ENCODE measurements at regions not wholly inside any gene's neighbourhood (a gene's known extent, or its start where the extent isn't known, plus 50 kb on each side); places are given as distances from the start of the nearest gene placed in this dataset.
A peak's percentile ranks its signal among the peaks of the same experiment; 100 is the strongest.

DNA sequence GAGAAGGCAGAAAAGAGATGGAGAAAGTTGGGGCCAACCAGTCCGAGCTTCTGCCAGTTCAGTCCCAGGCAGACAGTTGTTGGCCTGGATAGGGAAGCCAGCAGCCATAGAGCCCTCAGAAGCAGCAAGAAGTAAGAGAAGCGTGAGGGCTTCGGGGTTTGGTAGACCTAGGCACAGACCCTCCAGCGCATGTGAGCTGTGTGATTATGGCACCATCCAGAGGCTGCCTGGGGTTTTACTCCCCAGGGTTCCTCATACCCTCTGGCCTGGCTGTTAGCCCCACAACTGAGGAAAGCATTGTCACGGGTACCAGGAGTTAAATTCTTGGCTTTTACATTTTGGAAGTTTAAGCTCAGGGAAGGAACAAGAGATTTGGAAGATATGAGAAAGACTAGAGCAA is 93.7 kb upstream of the RAB6C start:
- DNase-seq (ENCODE audit: low read depth in 2 of 2): no peak

DNA sequence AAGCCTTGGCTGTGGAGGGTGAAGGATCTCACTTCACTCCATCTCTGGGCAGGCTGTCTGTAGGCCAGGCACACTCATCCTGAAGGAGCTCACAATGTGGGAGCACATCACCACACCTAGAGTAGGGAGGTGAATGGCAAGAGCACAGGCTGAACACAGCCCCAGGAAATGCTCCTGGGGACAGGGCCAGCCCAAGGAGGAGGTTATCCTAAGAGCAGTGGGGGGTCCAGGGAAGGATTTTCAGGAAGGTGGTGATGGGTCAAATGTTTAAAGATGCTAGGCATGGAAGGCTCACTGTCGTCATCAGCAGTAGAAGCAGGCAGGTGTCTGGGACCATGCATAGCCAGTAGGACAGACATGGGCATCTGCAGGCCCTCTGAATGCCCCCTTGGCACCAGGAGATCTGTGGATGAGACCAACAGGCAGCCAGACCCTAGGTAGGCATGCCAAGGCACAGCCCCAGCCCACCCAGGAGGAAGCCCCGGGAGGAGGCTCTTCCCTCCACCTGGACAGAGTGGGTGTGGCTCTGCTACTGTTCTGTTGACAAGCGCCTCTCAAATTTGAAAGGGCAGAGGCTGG is 91.7 kb upstream of the RAB6C start:
- DNase-seq (ENCODE audit: low read depth in 2 of 2): no peak

DNA sequence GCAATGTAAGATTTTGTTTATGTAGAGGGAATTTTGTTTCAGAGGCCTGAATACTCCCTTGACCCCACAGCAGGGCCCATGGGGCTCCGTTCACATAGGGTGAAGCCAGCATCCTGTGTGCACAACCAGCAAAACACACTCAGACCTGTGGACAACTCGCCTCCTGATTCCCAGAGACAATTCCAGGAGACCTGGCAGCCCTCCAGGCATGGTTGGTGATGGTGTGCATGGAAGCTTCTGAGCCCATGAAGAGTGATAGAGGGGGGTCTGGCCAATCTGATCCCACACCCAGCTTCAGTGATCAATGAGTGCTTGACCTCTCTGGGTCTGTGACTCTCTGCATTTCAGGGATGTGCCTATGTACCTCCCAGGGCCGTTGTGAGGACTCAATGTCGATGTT is 91.0 kb upstream of the RAB6C start:
- no peak for DNase-seq (ENCODE audit: low read depth in 2 of 2)

DNA sequence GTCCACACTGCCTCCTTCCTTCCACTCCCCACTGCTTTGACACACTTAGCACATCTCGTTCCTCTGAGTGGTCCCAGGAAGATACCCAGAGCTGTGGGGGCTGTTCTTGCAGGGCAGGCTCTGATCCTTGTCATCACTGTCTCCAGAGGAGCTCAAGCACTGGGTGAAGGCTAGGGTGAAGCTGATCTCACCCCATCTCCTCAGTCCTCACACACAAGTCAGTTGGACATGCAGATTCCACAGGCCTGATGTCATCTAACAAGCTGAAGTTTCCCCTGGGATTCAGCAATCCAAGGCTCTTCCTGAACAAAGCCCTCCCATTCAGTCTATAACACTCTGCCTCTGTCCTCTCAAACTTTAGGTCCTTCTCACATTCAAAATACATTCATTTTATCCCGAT is 90.6 kb upstream of the RAB6C start:
- peak; percentile 13 to 15 for DNase-seq (ENCODE audit: low read depth in 2 of 2)

DNA sequence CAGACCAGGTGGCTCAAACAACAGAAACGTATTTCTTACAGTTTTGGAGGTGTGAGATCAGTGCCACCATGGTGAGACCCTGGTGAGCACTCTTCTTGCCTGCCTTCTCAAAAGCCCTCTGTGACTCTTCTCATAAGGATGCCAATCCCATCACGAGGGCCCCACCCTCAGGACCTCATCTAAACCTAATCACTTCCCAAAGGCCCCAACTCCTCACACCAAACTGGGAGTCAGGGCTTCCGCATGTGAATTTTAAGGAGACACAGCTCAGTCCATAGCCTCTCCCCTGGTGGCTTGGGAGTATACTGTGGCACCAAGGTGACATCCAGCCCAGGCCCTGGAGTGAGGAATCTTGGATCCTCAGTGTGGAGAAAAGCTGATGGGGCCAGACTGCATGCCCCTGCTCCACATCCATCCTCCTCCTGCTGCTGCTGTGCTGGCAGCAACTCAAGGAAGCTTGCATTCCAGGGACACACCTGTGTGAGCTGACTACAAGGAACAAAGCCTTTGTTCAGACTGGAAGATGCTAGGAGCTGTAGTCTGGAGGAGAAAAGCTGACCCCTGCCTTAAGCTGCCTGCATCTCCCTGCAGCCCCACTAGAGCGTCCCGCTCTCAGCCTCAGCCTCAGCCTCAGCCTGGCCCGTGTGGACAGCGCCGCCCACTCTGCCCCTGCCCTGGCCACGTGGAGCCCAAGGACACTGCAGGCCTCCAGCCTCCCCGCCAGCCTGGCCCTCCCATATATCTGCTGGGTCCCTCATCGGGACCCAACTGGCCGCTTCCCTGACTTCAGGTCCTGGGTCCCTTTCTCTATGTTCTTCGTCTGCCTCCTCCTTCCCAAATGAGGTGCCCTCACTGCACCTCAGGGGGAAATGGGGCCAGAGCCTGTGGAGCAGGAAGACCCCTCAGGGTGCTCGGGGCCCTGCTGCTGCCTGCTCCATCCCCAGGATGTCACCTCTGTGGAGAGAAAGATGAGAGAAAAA is 87.8 kb upstream of the RAB6C start:
- no peak for DNase-seq (ENCODE audit: low read depth in 2 of 2)

DNA sequence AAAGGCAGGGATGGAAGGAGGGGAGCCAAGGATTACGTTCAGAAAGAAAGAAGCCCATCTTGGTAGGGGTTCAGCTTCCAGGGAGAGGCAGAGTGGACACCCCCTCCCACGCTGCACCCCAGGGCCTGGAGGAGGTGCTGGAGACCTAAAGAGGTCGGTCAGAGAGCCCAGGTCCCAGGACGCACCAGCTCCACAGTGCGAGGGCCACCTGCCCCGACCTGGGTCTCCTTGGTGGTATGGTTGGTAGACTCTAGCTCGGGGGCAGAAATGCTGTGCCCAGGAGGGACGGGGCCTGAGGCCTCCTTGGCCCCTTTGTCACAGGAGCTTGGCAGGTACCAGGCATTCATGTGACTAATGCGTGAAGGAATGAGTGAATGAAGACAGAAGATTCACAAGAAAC is 87.1 kb upstream of the RAB6C start:
- no peak for DNase-seq (ENCODE audit: low read depth in 2 of 2)

DNA sequence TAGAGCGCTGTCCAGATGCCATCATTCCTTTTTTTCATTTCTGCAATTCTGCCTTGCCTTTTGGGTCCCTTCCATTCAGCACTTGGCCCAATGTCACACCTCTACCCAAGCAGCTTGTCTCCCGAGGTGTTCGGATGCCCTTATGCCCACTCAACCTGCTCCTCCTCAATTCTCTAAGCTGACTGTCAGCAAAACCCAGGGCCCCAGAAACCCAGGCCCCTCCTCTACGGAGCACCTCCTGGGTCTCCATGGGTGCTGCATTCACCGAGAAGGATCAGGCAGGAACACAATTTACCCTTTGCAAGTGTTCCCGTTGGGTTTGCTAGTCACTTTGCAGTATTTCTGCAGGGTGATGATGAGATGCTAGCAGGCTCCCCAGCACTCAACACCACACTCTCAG is 86.7 kb upstream of the RAB6C start:
- no peak for DNase-seq (ENCODE audit: low read depth in 2 of 2)

DNA sequence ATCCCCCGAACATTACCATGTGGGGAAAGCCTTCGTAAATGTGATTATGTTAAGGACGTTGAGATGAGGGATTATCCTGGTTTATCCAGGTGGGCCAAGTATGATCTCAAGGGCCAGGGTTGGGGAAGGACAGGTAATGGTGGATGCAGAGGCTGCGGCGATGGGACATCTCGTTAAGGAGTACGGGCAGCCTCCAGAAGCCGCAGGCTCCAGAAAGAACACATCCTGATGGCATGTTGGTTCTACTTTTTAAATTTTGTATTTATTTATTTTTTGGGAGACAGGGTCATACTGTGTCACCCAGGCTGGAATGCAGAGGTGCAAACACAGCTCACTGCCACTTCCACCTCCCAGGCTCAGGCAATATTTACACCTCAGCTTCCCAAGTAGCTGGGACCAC is 86.2 kb upstream of the RAB6C start:
- DNase-seq (ENCODE audit: low read depth in 2 of 2): no peak

DNA sequence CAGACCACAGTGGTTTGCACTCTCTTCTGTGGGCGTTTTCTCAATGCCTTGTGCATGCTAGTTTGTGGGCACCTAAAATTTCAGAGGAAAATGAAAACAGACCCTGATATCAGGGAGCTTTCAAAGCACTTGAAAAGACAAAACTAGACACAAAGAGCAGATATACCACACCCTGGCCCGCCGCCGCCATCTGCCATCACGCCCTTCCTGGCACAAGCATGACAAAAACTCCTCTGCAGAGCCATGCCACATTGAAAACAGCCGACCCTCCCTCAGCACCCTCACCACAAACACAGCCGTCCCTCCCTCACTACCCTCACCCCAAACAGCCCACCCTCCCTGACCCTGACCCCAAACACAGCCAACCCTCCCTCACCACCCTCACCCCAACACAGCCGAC is 84.8 kb upstream of the RAB6C start:
- DNase-seq (ENCODE audit: low read depth in 2 of 2): no peak

DNA sequence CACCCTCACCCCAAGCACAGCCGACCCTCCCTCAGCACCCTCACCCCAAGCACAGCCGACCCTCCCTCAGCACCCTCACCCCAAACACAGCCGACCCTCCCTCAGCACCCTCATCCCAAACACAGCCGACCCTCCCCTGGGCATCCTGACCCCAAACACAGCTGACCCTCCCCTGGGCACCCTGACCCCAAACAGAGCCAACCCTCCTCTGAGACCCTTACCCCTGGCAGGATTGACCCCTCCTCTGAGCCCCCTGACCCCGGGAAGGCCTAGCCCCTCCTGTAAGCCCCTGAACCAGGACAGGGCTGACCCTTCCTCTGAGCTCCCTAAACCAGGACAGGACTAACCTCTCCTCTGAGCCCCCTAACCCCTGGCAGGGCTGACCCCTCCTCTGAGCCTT is 84.4 kb upstream of the RAB6C start:
- no peak for DNase-seq (ENCODE audit: low read depth in 2 of 2)

DNA sequence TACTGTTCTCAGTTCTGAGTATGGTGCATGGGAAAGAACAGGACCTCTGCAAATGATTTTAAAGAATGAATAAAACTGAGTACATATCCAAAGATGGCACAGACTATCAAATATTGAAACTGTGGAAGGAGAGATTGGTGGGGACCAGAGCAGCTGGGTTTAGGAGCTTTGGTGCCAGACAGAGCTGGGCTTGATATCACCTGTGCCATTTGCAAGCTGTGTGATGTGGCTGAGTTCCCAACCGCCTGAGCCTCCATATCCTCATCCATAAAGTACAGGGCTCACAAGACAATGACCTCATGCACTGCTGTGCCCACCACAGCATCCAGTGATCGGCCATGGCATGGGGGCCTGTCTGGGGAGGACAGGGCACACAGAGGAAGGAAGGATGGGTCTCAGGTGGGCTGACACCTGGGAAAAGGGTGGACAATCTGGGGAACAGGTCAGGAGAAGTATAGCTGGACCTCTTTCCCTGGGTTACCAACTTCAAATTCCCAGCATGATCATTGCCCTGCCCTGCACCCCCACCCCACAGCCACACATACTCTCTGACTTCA is 83.9 kb upstream of the RAB6C start:
- no peak for DNase-seq (ENCODE audit: low read depth in 2 of 2)

DNA sequence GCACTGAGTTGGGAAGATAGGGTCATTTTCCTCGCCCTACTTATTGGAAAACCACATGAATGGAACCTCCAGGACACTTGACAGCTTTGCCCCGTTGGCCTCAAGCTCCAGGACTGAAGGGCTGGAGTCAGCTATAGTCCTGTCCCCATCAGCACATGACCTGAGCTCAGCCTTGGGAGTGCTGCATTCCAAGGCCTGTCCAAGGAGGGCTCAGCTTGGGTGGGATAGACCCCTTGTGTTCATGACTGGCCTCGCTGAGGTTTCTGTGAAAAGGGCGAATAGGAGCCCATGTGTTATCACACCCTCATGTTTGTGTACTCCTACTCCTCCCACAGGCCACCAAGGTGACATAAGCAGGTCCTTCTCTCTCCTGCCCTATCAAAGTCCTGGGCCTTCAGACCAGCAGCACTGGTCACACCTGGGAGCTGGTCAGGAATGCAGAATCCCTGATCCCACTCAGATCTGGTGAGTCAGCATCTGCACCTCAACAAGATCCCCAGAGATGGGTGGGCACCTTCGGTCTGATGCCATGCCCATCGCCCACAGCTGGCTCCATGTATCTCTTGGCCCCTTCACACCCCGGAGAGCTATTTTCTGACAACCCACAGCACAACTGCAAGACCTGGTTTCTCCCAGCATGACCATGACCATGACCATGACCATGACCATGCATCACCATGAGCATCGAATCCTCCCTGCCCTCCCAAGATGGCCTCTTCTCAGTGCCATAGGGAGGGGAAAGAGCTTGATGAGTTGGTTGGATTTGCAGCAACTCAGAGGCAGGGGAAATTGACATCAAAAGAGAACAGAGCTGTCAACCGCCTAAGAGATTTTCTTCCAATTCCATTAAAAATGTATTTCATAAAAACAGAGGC is 83.0 kb upstream of the RAB6C start:
- DNase-seq (ENCODE audit: low read depth in 2 of 2): no peak

DNA sequence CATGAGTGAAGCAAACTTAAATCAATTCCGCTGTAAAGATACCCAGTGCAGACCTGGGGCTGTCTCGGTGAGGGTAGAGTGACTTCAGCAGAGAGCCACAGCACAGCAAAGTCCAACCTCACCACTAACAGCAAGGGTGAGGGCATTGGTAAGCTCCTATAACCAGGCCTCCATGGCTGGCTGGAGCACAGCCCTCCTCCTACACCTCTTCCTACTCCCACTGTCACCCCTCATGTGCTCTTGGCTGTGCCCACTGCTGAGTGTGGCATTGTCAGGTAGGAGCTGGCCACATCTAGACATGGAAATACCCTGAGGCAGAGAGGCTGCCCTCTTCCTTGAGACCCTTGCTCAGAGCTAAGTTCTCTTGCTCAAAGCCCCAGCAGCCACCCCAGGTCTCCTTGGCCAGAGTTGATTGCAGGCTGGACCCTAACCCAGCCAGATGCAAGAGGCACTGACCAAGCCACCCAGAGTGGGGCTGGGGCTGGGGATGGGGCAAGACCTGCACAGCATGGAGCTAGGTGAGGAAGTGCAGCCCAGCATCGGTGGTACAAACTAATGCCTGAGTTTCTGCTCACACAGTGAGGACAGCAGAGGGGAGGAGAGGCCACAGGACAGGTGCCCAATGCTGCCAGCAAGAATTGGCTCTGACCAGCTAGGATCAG is 77.6 kb upstream of the RAB6C start:
- no peak for DNase-seq (ENCODE audit: low read depth in 2 of 2)

DNA sequence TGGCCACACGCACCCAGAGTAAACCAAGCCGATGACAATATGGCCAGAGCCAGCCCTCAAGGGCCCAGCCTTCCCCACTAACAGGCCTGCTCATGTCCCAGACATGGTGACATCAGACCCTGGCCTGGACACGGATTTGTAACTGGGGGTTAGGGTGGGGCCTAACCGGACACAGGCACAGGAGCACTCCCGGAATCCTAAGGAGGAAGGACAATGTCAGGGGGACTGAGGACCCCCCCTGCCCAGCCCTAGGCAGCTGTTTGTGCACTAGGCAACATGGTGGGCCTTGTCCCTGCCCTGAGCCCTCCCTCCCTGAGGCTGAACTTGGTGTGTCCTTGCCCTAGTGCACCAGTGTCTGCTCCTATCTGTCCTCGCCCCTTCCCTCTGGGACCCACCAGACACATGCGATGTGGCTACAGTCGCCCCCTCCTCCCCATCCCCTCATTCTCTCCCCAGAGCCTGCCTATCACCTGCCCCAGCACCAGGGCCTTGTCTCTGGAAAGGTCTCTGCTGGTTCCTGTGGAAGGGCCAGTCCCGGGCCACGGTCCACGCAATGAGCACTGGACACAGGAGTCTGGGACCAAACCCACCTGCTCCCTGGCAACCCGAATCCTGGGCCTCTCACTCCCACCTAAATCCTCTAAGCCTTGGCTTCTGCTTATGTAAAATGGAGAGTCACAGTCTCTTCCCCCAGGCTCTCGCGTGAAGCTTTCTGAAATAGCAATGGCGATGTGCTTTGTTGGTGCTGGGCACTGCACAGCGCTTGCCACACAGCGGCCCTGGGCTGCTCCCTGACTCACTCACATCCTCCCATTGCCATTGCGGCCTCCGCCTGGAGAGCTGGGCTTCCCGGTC is 76.5 kb upstream of the RAB6C start:
- DNase-seq (ENCODE audit: low read depth in 2 of 2): no peak

DNA sequence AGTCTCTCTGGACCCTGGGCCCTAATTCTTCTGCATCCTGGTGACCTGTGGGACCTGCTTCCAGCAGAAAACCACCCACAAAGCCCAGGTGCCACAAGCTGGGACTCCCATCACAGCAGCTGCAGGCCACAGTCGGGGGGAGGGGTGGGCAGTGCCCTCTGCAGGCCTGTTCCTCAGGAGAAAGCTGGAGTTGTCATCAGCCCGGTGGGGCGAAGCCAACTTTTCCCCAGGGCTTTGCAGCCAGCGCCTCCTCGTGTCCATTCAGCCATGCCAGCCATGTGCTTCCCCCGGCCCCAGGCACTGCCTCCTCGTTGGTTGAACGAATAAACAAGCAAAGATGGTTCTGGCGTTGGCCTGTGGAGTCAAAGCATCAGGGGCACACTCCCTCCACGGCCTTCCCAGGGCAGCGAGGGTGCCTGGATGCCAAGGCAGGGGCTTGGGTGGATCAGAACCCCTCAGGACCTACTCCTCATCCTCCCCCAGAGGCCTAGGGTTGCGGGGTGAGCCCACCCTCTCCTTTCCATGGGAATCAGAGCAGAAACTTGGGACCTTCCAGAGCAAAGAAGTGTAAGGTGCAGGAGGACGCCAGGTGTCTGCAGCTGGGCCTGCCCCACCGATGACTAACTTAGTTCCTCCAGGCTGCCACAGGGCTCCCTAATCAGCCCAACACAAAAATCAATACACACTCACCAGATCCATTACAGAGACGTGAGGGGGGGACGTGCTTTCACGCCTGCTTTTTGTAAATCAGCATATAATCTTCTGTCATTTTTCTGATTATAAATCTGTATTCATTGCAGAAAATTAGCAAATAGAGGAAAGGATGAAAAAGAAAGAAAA is 75.7 kb upstream of the RAB6C start:
- DNase-seq (ENCODE audit: low read depth in 2 of 2): no peak

DNA sequence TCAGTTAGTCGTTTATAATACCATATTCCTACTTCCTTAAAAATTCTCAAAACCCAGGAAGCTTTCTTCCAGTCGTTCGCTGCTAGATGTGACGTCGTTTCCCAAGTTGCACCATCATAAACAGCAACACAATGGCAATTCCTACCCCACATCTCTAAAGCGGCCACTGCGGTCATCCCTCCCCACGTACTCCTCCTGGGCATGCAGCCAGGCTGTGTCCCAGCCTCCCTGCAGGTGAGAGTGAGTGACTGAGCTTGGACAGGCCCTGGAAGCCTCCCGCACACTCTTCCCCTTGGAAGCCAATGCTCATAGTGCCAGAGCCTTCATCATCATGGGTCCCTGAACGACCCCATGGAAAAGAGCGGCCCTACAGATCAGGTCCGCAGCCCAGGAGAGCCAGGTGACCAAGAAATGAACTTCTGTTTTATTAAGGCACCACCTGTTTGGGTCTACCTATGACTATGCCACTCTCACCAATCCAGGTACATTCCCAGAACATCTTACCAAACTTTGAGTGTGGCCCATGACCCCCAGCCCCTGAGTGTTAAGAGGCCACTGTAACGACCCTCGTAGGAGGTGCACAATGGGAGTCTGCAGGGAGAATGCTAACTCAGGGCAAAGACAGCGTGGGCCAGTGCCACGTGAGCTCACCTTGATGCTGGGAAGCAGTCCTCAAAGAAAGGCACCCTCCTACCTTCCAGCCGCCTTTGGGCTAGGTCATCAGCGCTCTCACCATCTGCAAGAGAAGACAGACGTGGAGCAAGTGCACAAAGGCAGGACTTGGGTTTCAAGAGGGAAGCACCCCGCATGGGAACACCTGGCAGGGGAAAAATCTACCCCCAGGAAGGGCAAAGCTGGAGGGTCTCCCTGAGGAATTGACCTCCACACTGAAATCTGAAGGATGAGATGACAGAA is 74.7 kb upstream of the RAB6C start:
- DNase-seq (ENCODE audit: low read depth in 2 of 2): no peak

DNA sequence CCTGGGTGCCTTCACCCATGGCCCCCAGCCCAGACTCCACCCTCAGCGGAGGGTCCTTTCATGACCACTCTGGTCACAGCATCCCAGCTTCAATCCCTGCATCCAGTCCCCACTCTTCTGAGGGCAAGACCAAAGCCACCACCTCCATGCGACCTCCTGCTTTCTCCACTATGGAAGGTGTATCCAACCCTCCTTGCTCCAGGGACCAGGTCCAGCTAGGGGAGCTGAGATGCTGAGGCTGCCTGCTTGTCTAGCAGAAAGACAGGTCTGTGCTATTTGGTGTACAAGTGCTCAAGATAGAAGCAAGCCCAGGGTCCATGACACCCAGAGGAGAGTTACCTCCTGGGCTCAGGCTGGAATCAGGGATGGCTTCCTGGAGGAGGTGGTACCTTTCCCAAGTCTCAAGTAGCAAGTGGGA is 73.8 kb upstream of the RAB6C start:
- no peak for DNase-seq (ENCODE audit: low read depth in 2 of 2)

DNA sequence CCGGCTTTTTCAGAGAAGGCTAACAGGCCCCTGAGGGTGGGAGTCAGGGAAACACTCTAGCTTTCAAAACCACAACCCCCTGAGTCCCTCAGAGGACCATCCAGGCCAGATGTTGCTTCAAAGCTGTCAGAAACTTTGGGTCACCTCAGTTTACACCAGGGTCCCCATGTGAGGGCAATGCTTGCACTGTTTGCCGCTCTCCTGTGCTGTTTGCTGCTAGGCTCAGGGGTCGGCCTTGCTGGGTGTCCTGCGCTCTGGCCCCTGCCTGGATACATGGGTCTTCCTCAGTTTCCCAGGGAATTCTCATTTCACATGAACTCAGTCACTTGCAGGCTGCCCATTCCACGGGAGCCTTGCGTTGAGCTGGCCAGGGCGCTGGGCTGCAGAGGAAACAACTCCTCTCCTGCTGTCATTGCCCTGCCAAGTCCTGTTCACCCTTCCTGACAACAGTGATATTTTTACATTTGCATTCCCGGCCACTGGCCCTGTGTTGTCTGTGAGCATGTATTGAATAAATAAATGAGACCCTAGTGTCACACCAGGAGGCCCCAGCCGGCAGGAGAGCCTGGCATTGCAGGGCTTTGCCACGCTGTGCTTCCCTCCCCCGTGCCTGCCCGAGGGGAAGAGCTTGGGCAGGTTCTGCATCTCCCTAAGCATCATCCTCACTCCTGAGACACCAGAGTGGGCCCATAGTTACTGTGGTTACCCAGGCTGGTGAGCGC is 73.2 kb upstream of the RAB6C start:
- DNase-seq (ENCODE audit: low read depth in 2 of 2): no peak

All from fibroblast of skin of left biceps (primary cell).